Mucosa of rectum (tissue), 2 donors: ENCODE measurements at regions not wholly inside any gene's neighbourhood (a gene's known extent, or its start where the extent isn't known, plus 50 kb on each side); places are given as distances from the start of the nearest gene placed in this dataset.

ENCODE experiments used
- H3K27ac ChIP-seq, 2 donors: one replicate each; pipeline ENCODE4 v1.7.0; 2013; ENCODE audit warnings: inconsistent platforms in 2 of 2, low read depth in 2 of 2, low read length in 2 of 2
- H3K27me3 ChIP-seq, 2 donors: one replicate each; pipeline ENCODE4 v1.7.0; 2013; ENCODE audit warnings: low read length in 2 of 2; ENCODE audit not compliant: control insufficient read depth in 2 of 2, insufficient read depth in 2 of 2
- H3K36me3 ChIP-seq, 2 donors: one replicate each; pipeline ENCODE4 v1.7.0; 2013; ENCODE audit warnings: low read length in 2 of 2; ENCODE audit not compliant: control insufficient read depth in 2 of 2, insufficient read depth in 2 of 2
- H3K4me1 ChIP-seq, 2 donors: one replicate each; pipeline ENCODE4 v1.7.0; 2013; ENCODE audit warnings: low read length in 2 of 2, mild to moderate bottlenecking in 1 of 2; ENCODE audit not compliant: control insufficient read depth in 2 of 2, insufficient read depth in 2 of 2
- H3K4me3 ChIP-seq, 2 donors: one replicate each; pipeline ENCODE4 v1.7.0; 2013; ENCODE audit warnings: low read length in 2 of 2
- H3K9ac ChIP-seq, 2 donors: one replicate each; pipeline ENCODE4 v1.7.0; 2013; ENCODE audit warnings: low read length in 2 of 2, low read depth in 1 of 2, mild to moderate bottlenecking in 1 of 2
- H3K9me3 ChIP-seq, 2 donors: one replicate each; pipeline ENCODE4 v1.7.0; 2013; ENCODE audit warnings: low read length in 2 of 2; ENCODE audit not compliant: control insufficient read depth in 2 of 2
- donor health status: healthy.
- donor health status: Normal muscosa, but diverticular disease.

DNA sequence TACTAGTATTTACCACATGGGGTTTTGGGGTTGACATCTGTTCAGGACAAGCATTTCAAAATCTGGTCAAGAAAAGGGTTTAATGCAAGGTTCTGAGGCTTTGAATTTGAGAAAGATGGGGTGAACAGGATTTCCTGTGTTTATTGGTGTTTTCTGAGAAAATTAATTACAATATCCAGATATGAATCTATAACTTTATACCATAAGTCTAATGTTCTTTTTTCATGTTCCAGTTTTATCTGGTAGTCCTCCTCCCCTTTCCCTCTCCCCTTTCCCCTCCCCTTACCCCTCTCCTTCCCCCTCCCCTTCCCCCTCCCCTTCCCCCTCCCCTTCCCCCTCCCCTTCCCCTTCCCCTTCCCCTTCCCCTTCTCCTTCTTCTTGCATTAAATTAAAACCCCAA lies 1518.2 kb upstream of the TMEFF2 start:
- Histone ChIP-seq H3K9me3 (no peaks in the 10 kb centered on the region), H3K9ac (no peak overlapping the region), H3K4me3 (no peak overlapping the region), H3K36me3 (no peaks in the 10 kb centered on the region), H3K4me1 (no peaks in the 10 kb centered on the region), H3K27me3 (no peaks in the 10 kb centered on the region), H3K27ac (no peak overlapping the region)

DNA sequence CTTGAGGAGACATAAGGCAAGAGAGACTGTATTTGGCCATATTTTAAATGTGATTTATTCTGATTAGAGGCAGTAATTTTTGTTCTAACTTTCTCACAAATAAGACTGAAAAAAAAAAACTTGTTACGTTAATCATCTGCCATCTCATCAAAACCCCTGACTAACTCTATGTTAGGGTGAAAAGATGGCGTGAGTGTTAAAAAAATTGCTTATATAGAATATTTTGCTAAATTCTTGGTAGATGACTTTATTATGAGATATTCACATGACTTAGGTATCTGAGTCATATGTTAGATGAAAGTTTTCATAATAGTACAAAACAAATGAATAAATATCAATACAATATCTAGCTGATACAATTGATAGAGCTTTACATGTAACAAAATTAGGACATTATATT lies 1508.7 kb upstream of the TMEFF2 start:
- Histone ChIP-seq H3K27me3 (no peaks in the 10 kb centered on the region), H3K4me3 (no peak overlapping the region), H3K36me3 (no peaks in the 10 kb centered on the region), H3K9me3 (no peaks in the 10 kb centered on the region), H3K9ac (no peak overlapping the region), H3K4me1 (no peaks in the 10 kb centered on the region), H3K27ac (no peak overlapping the region)

GRCh38 chr2:193701484-193701883 lies 1506.8 kb upstream of the TMEFF2 start:
- Histone ChIP-seq H3K36me3 (no peaks in the 10 kb centered on the region), H3K27me3 (no peaks in the 10 kb centered on the region), H3K9ac (no peak overlapping the region), H3K4me3 (no peak overlapping the region), H3K9me3 (no peaks in the 10 kb centered on the region), H3K4me1 (no peaks in the 10 kb centered on the region), H3K27ac (no peak overlapping the region)

DNA sequence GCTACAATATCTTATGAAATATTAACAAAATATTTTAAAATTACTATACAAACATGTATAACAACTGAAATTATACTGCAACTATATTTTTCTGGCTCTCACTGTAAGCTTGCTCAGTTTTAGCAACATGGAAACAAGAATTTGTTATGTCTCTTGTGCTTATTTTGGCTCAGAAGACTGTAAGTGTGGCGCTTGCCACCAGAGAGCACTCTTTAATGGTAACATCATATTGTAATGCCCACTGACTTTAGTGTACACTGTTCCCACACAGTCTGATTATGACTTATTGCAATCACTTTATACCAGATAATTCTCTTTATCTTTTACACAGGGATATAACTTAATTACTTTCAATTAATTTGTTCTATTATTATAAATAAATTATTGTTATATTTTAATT lies 1500.6 kb upstream of the TMEFF2 start:
- Histone ChIP-seq H3K9ac (no peak overlapping the region), H3K4me1 (no peaks in the 10 kb centered on the region), H3K9me3 (no peaks in the 10 kb centered on the region), H3K4me3 (no peak overlapping the region), H3K36me3 (no peaks in the 10 kb centered on the region), H3K27me3 (no peaks in the 10 kb centered on the region), H3K27ac (no peak overlapping the region)

- H3K27ac ChIP-seq, result no peak overlapping the region
- no peak overlapping the region for H3K4me3 ChIP-seq
- no peaks in the 10 kb centered on the region for H3K4me1 ChIP-seq
- H3K9ac ChIP-seq, result no peak overlapping the region
- no peaks in the 10 kb centered on the region for H3K27me3 ChIP-seq
- no peaks in the 10 kb centered on the region for H3K36me3 ChIP-seq
- H3K9me3 ChIP-seq, result no peaks in the 10 kb centered on the region
Observed at GRCh38 chr2:193693758-193694157, 1499.0 kb upstream of the TMEFF2 start.

GRCh38 chr2:193690572-193690971 lies 1495.8 kb upstream of the TMEFF2 start:
- H3K27me3 ChIP-seq, result no peaks in the 10 kb centered on the region
- H3K9ac ChIP-seq, result no peak overlapping the region
- H3K36me3 ChIP-seq, result no peaks in the 10 kb centered on the region
- H3K9me3 ChIP-seq, result no peaks in the 10 kb centered on the region
- no peak overlapping the region for H3K27ac ChIP-seq
- H3K4me1 ChIP-seq, result no peaks in the 10 kb centered on the region
- no peak overlapping the region for H3K4me3 ChIP-seq

- H3K4me3 ChIP-seq, result no peak overlapping the region
- H3K36me3 ChIP-seq, result no peaks in the 10 kb centered on the region
- no peak overlapping the region for H3K27ac ChIP-seq
- no peak overlapping the region for H3K9ac ChIP-seq
- H3K4me1 ChIP-seq, result no peaks in the 10 kb centered on the region
- no peaks in the 10 kb centered on the region for H3K27me3 ChIP-seq
- H3K9me3 ChIP-seq, result no peaks in the 10 kb centered on the region
Observed at GRCh38 chr2:193687195-193687594, 1492.5 kb upstream of the TMEFF2 start.

DNA sequence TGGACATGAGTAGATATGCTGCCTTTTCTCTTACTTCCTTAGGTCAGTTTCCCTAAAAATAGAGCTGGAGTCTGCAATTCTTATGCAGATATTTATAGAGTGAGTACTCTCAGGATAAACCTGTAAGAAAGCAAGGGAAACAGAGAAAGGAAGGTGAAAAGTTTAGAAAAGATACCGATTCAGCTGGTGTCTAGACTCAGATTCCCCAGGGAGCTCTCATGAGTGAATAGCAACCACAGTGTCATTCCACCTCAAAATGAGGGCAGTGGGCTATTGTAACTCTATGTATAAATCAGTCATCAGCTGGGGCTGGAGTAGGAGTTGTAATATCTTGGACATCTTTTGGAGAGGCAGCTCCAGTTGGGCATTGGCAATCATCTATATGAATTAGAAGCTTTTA lies 1485.1 kb upstream of the TMEFF2 start:
- no peaks in the 10 kb centered on the region for H3K9me3 ChIP-seq
- H3K27ac ChIP-seq, result no peak overlapping the region
- no peaks in the 10 kb centered on the region for H3K4me1 ChIP-seq
- H3K27me3 ChIP-seq, result no peaks in the 10 kb centered on the region
- H3K9ac ChIP-seq, result no peak overlapping the region
- no peaks in the 10 kb centered on the region for H3K36me3 ChIP-seq
- no peak overlapping the region for H3K4me3 ChIP-seq

GRCh38 chr2:193670478-193670877 lies 1475.7 kb upstream of the TMEFF2 start:
- Histone ChIP-seq H3K27ac (no peak overlapping the region), H3K4me3 (no peak overlapping the region), H3K9me3 (no peaks in the 10 kb centered on the region), H3K36me3 (no peaks in the 10 kb centered on the region), H3K4me1 (no peaks in the 10 kb centered on the region), H3K9ac (no peak overlapping the region), H3K27me3 (no peaks in the 10 kb centered on the region)

DNA sequence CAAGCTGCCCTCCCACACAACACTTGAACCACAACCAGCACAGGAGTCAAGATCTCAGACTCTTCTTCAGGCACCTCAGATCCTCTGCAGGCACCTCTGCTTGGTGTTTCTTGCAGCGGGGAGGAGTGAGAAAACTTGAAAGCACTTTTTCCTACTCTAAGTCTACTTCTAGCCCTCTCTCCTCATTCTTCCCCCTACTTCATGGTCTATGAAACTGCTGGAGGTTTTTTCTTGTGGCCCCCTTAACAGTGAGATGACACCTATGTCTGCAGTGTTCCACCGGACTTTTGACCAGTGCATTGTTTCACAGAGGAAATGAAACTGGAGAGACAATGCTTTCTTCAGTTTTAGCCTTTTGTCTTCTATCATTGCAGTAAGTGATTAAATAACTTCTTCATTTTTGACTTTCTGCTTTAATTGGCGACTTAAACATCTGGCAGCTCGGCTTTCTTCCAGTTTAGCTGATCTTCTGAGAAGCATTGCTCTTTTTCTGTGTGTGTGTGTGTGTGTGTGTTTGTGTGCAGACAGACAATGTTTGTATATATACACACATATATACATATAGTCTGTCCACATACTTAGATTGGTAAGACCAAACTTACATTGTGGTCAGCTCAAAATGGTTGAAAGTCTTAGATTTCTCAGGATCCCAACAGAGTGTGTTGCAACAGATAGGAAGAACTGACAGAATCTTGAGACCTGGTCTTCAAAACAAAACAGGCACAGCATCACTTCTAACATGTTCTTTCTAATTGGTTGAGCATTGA lies 1474.0 kb upstream of the TMEFF2 start:
- no peaks in the 10 kb centered on the region for H3K4me1 ChIP-seq
- H3K9me3 ChIP-seq, result no peaks in the 10 kb centered on the region
- H3K4me3 ChIP-seq, result no peak overlapping the region
- no peak overlapping the region for H3K9ac ChIP-seq
- H3K27ac ChIP-seq, result no peak overlapping the region
- no peaks in the 10 kb centered on the region for H3K27me3 ChIP-seq
- H3K36me3 ChIP-seq, result no peaks in the 10 kb centered on the region

- Histone ChIP-seq H3K36me3 (no peaks in the 10 kb centered on the region), H3K9ac (no peak overlapping the region), H3K9me3 (no peaks in the 10 kb centered on the region), H3K4me3 (peak overlapping the region in 1 of 2 donors; percentile 31), H3K27me3 (no peaks in the 10 kb centered on the region), H3K27ac (peak overlapping the region in 1 of 2 donors; percentile 56), H3K4me1 (peaks cover 7 to 8% of the 10 kb centered on the region in 2 donors)
Observed at GRCh38 chr2:193627927-193628272, 1433.2 kb upstream of the TMEFF2 start.
